Panc1 (cell line): ENCODE measurements at regions not wholly inside any gene's neighbourhood (a gene's known extent, or its start where the extent isn't known, plus 50 kb on each side); places are given as distances from the start of the nearest gene placed in this dataset.

Experiments used
- ATAC-seq: fragments of 200-7000 bp; cut with Tn5 transposase; 2 replicates; pipeline ENCODE4 v1.9.1; 2020; ENCODE audit warnings: mild to moderate bottlenecking, moderate library complexity
- BruUV-seq: library from RNA; stranded (reverse); fragments of 400-500 nt; replicated peaks from 2 replicates; lab custom pipeline; 2021; lab: Mats Ljungman, UMichigan
- CTCF ChIA-PET: fragments of 300-600 bp; sonication (Branson Sonifier 250); formaldehyde crosslinking; loops from one replicate; lab custom pipeline; 2022; ENCODE audit warnings: antibody characterized with exemption; lab: Charles Lee
- POLR2A ChIA-PET: fragments of 300-600 bp; sonication (Branson Sonifier 250); formaldehyde crosslinking; loops from one replicate; lab custom pipeline; 2022; ENCODE audit warnings: antibody characterized with exemption; lab: Charles Lee
- DNase-seq: peaks from one replicate; pipeline ENCODE4 v3.0.0-alpha.2; 2010; ENCODE audit warnings: low read depth, low spot score
- H3K27ac ChIP-seq: 2 replicates; pipeline ENCODE4 v1.5.1; 2011; ENCODE audit warnings: mild to moderate bottlenecking, low read length, inconsistent platforms
- H3K27me3 ChIP-seq: fragments of 200-500 bp; sonication (Bioruptor generic); 2 replicates; pipeline ENCODE4 v1.6.0; 2014; ENCODE audit warnings: low read length, inconsistent platforms; ENCODE audit not compliant: control insufficient read depth, insufficient read depth
- H3K36me3 ChIP-seq: fragments of 200-500 bp; sonication (Bioruptor generic); 2 replicates; pipeline ENCODE4 v1.5.1; 2014; ENCODE audit warnings: inconsistent platforms, mild to moderate bottlenecking, low read length, moderate library complexity; ENCODE audit not compliant: control insufficient read depth, insufficient read depth
- H3K4me1 ChIP-seq: 2 replicates; pipeline ENCODE4 v1.5.1; 2011; ENCODE audit warnings: inconsistent platforms, mild to moderate bottlenecking, low read length, moderate library complexity; ENCODE audit not compliant: control insufficient read depth, insufficient read depth
- H3K4me3 ChIP-seq, 2 experiments: 2 replicates each; pipeline ENCODE4 v1.5.1; 2011 to 2012; ENCODE audit warnings: low read depth in 2 of 2, low read length in 2 of 2, mild to moderate bottlenecking in 2 of 2, inconsistent platforms in 1 of 2, moderate library complexity in 1 of 2
- H3K9me3 ChIP-seq: fragments of 200-500 bp; sonication (Bioruptor generic); 2 replicates; pipeline ENCODE4 v1.5.1; 2014; ENCODE audit warnings: low read depth, mild to moderate bottlenecking, inconsistent platforms, low read length, moderate library complexity; ENCODE audit not compliant: control insufficient read depth, insufficient read depth
- POLR2AphosphoS5 ChIP-seq: IDR thresholded peaks from 2 replicates; pipeline ENCODE4 v1.6.1; 2012; ENCODE audit warnings: mild to moderate bottlenecking, low read depth, low read length, moderate library complexity
- SIN3A ChIP-seq: IDR thresholded peaks from 2 replicates; pipeline ENCODE4 v1.6.1; 2012; ENCODE audit warnings: low read depth, mild to moderate bottlenecking, low read length, moderate library complexity, borderline replicate concordance; ENCODE audit not compliant: insufficient read depth
- TCF7L2 ChIP-seq: IDR thresholded peaks from 2 replicates; pipeline ENCODE4 v1.6.1; 2011; ENCODE audit warnings: mild to moderate bottlenecking, low read depth, low read length, inconsistent platforms
- in situ Hi-C: cut with HindIII; loops from 2 replicates; pipeline ENCODE4 v1.10.0; 2016; ENCODE audit warnings: low sequenced_read_pairs, low pct_unique_long_range_greater_than_20kb
- intact Hi-C: fragments of 100-400 bp; cut with micrococcal nuclease; formaldehyde crosslinking; loops from one replicate; pipeline ENCODE4 v1.10.0; 2022; ENCODE audit not compliant: unreplicated experiment
- TF ChIP-seq, protein P1 (sequence below): fragments of 450-650 bp; IDR thresholded peaks from 2 replicates; pipeline ENCODE4 v1.5.1; 2017; ENCODE audit warnings: mild to moderate bottlenecking
- TF ChIP-seq, protein P2 (sequence below), 2 experiments: IDR thresholded peaks; 2 replicates each; pipeline ENCODE4 v1.6.1; 2011 to 2012; ENCODE audit warnings: low read depth in 2 of 2, control low read depth in 1 of 2, low read length in 1 of 2, mild to moderate bottlenecking in 1 of 2, moderate library complexity in 1 of 2; ENCODE audit not compliant: insufficient read depth in 1 of 2

DNA sequence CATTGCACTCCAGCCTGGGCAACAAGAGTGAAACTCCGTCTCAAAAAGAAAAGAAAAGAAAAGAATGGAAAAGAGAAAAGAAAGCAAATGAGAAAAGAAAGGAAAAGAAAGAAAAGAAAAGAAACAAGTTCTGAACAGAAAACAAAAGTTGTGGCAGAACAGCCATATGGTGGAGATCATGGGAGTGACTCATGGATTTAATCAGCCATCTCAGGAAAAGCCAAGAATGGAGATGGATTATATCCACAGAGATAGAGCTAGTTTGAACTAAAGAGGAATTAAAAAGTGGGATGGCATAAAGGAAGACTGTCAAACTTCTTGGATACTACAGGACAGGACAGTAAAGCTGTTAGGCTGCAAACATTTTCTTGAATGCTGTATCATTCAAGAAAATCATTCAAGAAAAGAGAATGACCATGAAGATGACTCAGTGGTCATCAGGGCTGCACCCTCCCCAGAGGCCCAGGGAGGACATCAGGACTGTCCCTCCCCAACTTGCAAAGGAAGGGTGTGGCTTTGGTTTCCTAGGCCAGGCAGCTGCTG, 120.6 kb downstream of the USP22 start:
- Histone ChIP-seq H3K36me3 (no peaks in the 10 kb centered on the region), H3K27ac (no peak overlapping the region), H3K4me3 (no peak overlapping the region), H3K9me3 (no peaks in the 10 kb centered on the region), H3K4me1 (no peaks in the 10 kb centered on the region), H3K27me3 (no peaks in the 10 kb centered on the region)
- CTCF ChIA-PET, result no interaction called here
- in situ Hi-C loops, result no loop called here
- TF ChIP-seq SIN3A, result no peak
- TF ChIP-seq, protein P1, sequence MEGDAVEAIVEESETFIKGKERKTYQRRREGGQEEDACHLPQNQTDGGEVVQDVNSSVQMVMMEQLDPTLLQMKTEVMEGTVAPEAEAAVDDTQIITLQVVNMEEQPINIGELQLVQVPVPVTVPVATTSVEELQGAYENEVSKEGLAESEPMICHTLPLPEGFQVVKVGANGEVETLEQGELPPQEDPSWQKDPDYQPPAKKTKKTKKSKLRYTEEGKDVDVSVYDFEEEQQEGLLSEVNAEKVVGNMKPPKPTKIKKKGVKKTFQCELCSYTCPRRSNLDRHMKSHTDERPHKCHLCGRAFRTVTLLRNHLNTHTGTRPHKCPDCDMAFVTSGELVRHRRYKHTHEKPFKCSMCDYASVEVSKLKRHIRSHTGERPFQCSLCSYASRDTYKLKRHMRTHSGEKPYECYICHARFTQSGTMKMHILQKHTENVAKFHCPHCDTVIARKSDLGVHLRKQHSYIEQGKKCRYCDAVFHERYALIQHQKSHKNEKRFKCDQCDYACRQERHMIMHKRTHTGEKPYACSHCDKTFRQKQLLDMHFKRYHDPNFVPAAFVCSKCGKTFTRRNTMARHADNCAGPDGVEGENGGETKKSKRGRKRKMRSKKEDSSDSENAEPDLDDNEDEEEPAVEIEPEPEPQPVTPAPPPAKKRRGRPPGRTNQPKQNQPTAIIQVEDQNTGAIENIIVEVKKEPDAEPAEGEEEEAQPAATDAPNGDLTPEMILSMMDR, result no peak
- no peak for TF ChIP-seq TCF7L2
- TF ChIP-seq POLR2AphosphoS5, result no peak
- TF ChIP-seq, protein P2, sequence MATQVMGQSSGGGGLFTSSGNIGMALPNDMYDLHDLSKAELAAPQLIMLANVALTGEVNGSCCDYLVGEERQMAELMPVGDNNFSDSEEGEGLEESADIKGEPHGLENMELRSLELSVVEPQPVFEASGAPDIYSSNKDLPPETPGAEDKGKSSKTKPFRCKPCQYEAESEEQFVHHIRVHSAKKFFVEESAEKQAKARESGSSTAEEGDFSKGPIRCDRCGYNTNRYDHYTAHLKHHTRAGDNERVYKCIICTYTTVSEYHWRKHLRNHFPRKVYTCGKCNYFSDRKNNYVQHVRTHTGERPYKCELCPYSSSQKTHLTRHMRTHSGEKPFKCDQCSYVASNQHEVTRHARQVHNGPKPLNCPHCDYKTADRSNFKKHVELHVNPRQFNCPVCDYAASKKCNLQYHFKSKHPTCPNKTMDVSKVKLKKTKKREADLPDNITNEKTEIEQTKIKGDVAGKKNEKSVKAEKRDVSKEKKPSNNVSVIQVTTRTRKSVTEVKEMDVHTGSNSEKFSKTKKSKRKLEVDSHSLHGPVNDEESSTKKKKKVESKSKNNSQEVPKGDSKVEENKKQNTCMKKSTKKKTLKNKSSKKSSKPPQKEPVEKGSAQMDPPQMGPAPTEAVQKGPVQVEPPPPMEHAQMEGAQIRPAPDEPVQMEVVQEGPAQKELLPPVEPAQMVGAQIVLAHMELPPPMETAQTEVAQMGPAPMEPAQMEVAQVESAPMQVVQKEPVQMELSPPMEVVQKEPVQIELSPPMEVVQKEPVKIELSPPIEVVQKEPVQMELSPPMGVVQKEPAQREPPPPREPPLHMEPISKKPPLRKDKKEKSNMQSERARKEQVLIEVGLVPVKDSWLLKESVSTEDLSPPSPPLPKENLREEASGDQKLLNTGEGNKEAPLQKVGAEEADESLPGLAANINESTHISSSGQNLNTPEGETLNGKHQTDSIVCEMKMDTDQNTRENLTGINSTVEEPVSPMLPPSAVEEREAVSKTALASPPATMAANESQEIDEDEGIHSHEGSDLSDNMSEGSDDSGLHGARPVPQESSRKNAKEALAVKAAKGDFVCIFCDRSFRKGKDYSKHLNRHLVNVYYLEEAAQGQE (IDR thresholded peaks at IDR 0.05; ENCODE audit: insufficient read depth in 1 of 2, low read depth in 2 of 2, low read length in 1 of 2), result no peak
- no TSS peak for BruUV-seq
- POLR2A ChIA-PET, result no interaction called here
- intact Hi-C loops, result no loop called here
- DNase-seq (no peak), ATAC-seq (no peak)

GRCh38 chr17:20924306-20924705, 118.5 kb downstream of the USP22 start:
- CTCF ChIA-PET, result no interaction called here
- POLR2A ChIA-PET, result no interaction called here
- in situ Hi-C loops, result no loop called here
- ATAC-seq, result no peak
- no peak for DNase-seq
- H3K4me1 ChIP-seq, result no peaks in the 10 kb centered on the region
- BruUV-seq, result no TSS peak
- H3K4me3 ChIP-seq, result no peak overlapping the region
- intact Hi-C loops, result no loop called here
- TF ChIP-seq TCF7L2, result no peak
- no peak for TF ChIP-seq SIN3A
- no peak for TF ChIP-seq POLR2AphosphoS5
- TF ChIP-seq, protein P2 (IDR thresholded peaks at IDR 0.05; ENCODE audit: insufficient read depth in 1 of 2, low read depth in 2 of 2, low read length in 1 of 2), result no peak
- TF ChIP-seq, protein P1, result no peak
- H3K27me3 ChIP-seq, result no peaks in the 10 kb centered on the region
- no peaks in the 10 kb centered on the region for H3K9me3 ChIP-seq
- no peak overlapping the region for H3K27ac ChIP-seq
- H3K36me3 ChIP-seq, result no peaks in the 10 kb centered on the region
